Stomach smooth muscle (tissue), 2 donors: ENCODE measurements at regions not wholly inside any gene's neighbourhood (a gene's known extent, or its start where the extent isn't known, plus 50 kb on each side); places are given as distances from the start of the nearest gene placed in this dataset.
"Not testable (repeated sequence)": the region's sequence is repeated elsewhere in the genome, so short reads cannot be mapped to it uniquely, and the experiment has no call there.

ENCODE experiments used
- H3K27ac ChIP-seq: one replicate; pipeline ENCODE4 v1.7.0; 2013; ENCODE audit warnings: mild to moderate bottlenecking, low read length, inconsistent platforms
- H3K27me3 ChIP-seq, 2 donors: one replicate each; pipeline ENCODE4 v1.7.0; 2013; ENCODE audit warnings: low read length in 2 of 2; ENCODE audit not compliant: insufficient read depth in 2 of 2, control insufficient read depth in 1 of 2
- H3K36me3 ChIP-seq, 2 donors: one replicate each; pipeline ENCODE4 v1.7.0; 2013; ENCODE audit warnings: low read length in 2 of 2; ENCODE audit not compliant: control insufficient read depth in 2 of 2, insufficient read depth in 2 of 2
- H3K4me1 ChIP-seq: one replicate; pipeline ENCODE4 v1.7.0; 2013; ENCODE audit warnings: low read length; ENCODE audit not compliant: control insufficient read depth, insufficient read depth
- H3K4me3 ChIP-seq, 2 donors: one replicate each; pipeline ENCODE4 v1.7.0; 2013; ENCODE audit warnings: low read length in 2 of 2
- H3K9ac ChIP-seq, 2 donors: one replicate each; pipeline ENCODE4 v1.7.0; 2013; ENCODE audit warnings: low read length in 2 of 2, mild to moderate bottlenecking in 1 of 2
- H3K9me3 ChIP-seq, 2 donors: one replicate each; pipeline ENCODE4 v1.7.0; 2013; ENCODE audit warnings: low read length in 2 of 2; ENCODE audit not compliant: control insufficient read depth in 2 of 2
- donor health status: healthy.
- donor health status: Pancreatic carcinoma.

- no peak overlapping the region for H3K4me3 ChIP-seq
- no peaks in the 10 kb centered on the region for H3K36me3 ChIP-seq
- H3K27ac ChIP-seq = no peak overlapping the region
- H3K9ac ChIP-seq = no peak overlapping the region
- H3K4me1 ChIP-seq = no peaks in the 10 kb centered on the region
- H3K27me3 ChIP-seq = no peaks in the 10 kb centered on the region
- H3K9me3 ChIP-seq = peaks cover 0 to 3% of the 10 kb centered on the region in 2 donors
Observed at GRCh38 chr2:160570376-160570775, 76.8 kb upstream of the RBMS1 start.

GRCh38 chr2:160574468-160575140 lies 81.0 kb upstream of the RBMS1 start:
- Histone ChIP-seq H3K36me3 (no peaks in the 10 kb centered on the region), H3K4me3 (no peak overlapping the region), H3K27ac (no peak overlapping the region), H3K4me1 (no peaks in the 10 kb centered on the region), H3K27me3 (no peaks in the 10 kb centered on the region), H3K9me3 (peaks cover 0 to 3% of the 10 kb centered on the region in 2 donors), H3K9ac (no peak overlapping the region)

GRCh38 chr2:160575368-160575767 lies 81.8 kb upstream of the RBMS1 start:
- H3K36me3 ChIP-seq = no peaks in the 10 kb centered on the region
- no peak overlapping the region for H3K27ac ChIP-seq
- H3K27me3 ChIP-seq = no peaks in the 10 kb centered on the region
- no peak overlapping the region for H3K9ac ChIP-seq
- H3K4me3 ChIP-seq = no peak overlapping the region
- H3K4me1 ChIP-seq = no peaks in the 10 kb centered on the region
- peaks cover 0 to 3% of the 10 kb centered on the region in 2 donors for H3K9me3 ChIP-seq

GRCh38 chr2:160576054-160576499 lies 82.5 kb upstream of the RBMS1 start:
- H3K9ac ChIP-seq = no peak overlapping the region
- H3K4me3 ChIP-seq = no peak overlapping the region

GRCh38 chr2:160577081-160577480 lies 83.5 kb upstream of the RBMS1 start:
- H3K9me3 ChIP-seq, H3K4me3 ChIP-seq, H3K4me1 ChIP-seq, H3K36me3 ChIP-seq, H3K9ac ChIP-seq, H3K27ac ChIP-seq, H3K27me3 ChIP-seq: not testable (repeated sequence)

More at GRCh38 chr2:160576054-160576499, 82.5 kb upstream of the RBMS1 start:
- Histone ChIP-seq H3K27ac (no peak overlapping the region), H3K27me3 (no peaks in the 10 kb centered on the region), H3K36me3 (no peaks in the 10 kb centered on the region), H3K4me1 (no peaks in the 10 kb centered on the region), H3K9me3 (peaks cover 0 to 3% of the 10 kb centered on the region in 2 donors)

GRCh38 chr2:160581035-160581434 lies 87.4 kb upstream of the RBMS1 start:
- Histone ChIP-seq H3K27me3 (no peaks in the 10 kb centered on the region), H3K4me1 (peaks cover 8% of the 10 kb centered on the region), H3K9me3 (no peaks in the 10 kb centered on the region), H3K36me3 (no peaks in the 10 kb centered on the region), H3K9ac (no peak overlapping the region), H3K4me3 (no peak overlapping the region), H3K27ac (no peak overlapping the region)

GRCh38 chr2:160581448-160581847 lies 87.8 kb upstream of the RBMS1 start:
- H3K4me3 ChIP-seq = no peak overlapping the region
- no peaks in the 10 kb centered on the region for H3K36me3 ChIP-seq
- H3K4me1 ChIP-seq = peaks cover 8% of the 10 kb centered on the region
- H3K9ac ChIP-seq = no peak overlapping the region
- no peaks in the 10 kb centered on the region for H3K9me3 ChIP-seq
- no peaks in the 10 kb centered on the region for H3K27me3 ChIP-seq
- H3K27ac ChIP-seq = no peak overlapping the region

- Histone ChIP-seq H3K4me1 (peaks cover 8% of the 10 kb centered on the region), H3K36me3 (no peaks in the 10 kb centered on the region), H3K27ac (peak overlapping the region; percentile 38), H3K4me3 (no peak overlapping the region), H3K9ac (no peak overlapping the region), H3K9me3 (no peaks in the 10 kb centered on the region), H3K27me3 (no peaks in the 10 kb centered on the region)
Observed at GRCh38 chr2:160582081-160582480, 88.5 kb upstream of the RBMS1 start.

GRCh38 chr2:160582490-160583145 lies 89.0 kb upstream of the RBMS1 start:
- Histone ChIP-seq H3K27ac (peak overlapping the region; percentile 38), H3K9me3 (no peaks in the 10 kb centered on the region), H3K36me3 (no peaks in the 10 kb centered on the region), H3K9ac (no peak overlapping the region), H3K27me3 (no peaks in the 10 kb centered on the region), H3K4me3 (peak overlapping the region in 1 of 2 donors; percentile 23), H3K4me1 (peaks cover 8% of the 10 kb centered on the region)

- peak overlapping the region in 1 of 2 donors; percentile 23 for H3K4me3 ChIP-seq
- no peak overlapping the region for H3K9ac ChIP-seq
- H3K36me3 ChIP-seq = no peaks in the 10 kb centered on the region
- H3K9me3 ChIP-seq = no peaks in the 10 kb centered on the region
- H3K4me1 ChIP-seq = peaks cover 8% of the 10 kb centered on the region
- peak overlapping the region; percentile 38 for H3K27ac ChIP-seq
- no peaks in the 10 kb centered on the region for H3K27me3 ChIP-seq
Observed at GRCh38 chr2:160583146-160583535, 89.5 kb upstream of the RBMS1 start.
